ENCODE measurements at regions not wholly inside any gene's neighbourhood (a gene's known extent, or its start where the extent isn't known, plus 50 kb on each side); places are given as distances from the start of the nearest gene placed in this dataset.

DNA sequence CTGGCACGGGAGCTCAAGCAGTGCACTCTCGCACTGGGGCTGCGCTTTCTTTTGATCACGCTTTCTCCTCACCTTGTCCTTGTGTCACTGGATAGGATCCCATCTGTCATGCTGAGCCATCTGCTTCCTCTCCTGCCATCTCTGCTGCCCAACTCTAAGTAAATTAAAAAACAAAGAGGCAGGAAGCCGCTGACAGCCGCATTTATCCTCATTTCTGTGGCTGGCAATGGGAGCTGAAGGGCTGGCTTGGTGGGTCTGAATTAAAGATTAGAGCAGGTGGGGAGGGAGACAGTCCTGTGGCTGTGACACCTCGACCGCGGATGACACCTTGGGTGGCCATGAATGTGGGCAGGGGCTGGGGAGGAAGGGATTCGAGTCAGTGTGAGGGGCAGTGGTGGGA is 159.2 kb upstream of the ALDH1B1 start:
- no peak overlapping the region for H3K4ac ChIP-seq (ENCODE audit: low read depth, low read length)
- Mint-ChIP-seq H3K27me3 (ENCODE audit: low read depth) (peaks cover 100% of the 10 kb centered on the region), H3K36me3 (ENCODE audit: insufficient read depth in 1 of 3, low read depth in 3 of 3) (no peaks in the 10 kb centered on the region), H3K9me3 (no peaks in the 10 kb centered on the region; a peak in 1 of 5 replicates), H3K4me3 (no peak overlapping the region), H3K27ac (no peak overlapping the region), H3K4me1 (peaks cover 9 to 15% of the 10 kb centered on the region in 2 experiments)
- no peaks in the 10 kb centered on the region for H3K9me3 ChIP-seq (ENCODE audit: control insufficient read depth, low read depth, low read length)
- H2BK120ac ChIP-seq (ENCODE audit: low read depth, low read length, poor library complexity, severe bottlenecking) = no peak overlapping the region
- no peak overlapping the region for H3K23ac ChIP-seq (ENCODE audit: insufficient read length, low read depth, low read length)
- no peak overlapping the region for H3K14ac ChIP-seq (ENCODE audit: insufficient read depth, low read length)
- no peak overlapping the region for H2BK5ac ChIP-seq (ENCODE audit: insufficient read length, low read length)
- no peak overlapping the region for H2AFZ ChIP-seq (ENCODE audit: low read length)
- no CpG with 5 or more reads among the region's 10 CpGs for WGBS (ENCODE audit: extremely low coverage, insufficient read length, low lambda C conversion rate)
- DNase-seq = no peak
- H4K5ac ChIP-seq (ENCODE audit: insufficient read length, low read depth, low read length) = no peak overlapping the region
- no peak overlapping the region for H2BK20ac ChIP-seq (ENCODE audit: low read depth, low read length, poor library complexity, severe bottlenecking)
- TF ChIP-seq, protein P1, sequence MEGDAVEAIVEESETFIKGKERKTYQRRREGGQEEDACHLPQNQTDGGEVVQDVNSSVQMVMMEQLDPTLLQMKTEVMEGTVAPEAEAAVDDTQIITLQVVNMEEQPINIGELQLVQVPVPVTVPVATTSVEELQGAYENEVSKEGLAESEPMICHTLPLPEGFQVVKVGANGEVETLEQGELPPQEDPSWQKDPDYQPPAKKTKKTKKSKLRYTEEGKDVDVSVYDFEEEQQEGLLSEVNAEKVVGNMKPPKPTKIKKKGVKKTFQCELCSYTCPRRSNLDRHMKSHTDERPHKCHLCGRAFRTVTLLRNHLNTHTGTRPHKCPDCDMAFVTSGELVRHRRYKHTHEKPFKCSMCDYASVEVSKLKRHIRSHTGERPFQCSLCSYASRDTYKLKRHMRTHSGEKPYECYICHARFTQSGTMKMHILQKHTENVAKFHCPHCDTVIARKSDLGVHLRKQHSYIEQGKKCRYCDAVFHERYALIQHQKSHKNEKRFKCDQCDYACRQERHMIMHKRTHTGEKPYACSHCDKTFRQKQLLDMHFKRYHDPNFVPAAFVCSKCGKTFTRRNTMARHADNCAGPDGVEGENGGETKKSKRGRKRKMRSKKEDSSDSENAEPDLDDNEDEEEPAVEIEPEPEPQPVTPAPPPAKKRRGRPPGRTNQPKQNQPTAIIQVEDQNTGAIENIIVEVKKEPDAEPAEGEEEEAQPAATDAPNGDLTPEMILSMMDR (conservative IDR thresholded peaks at IDR 0.05) = no peak
- no peak overlapping the region for H4K91ac ChIP-seq (ENCODE audit: insufficient read length, low read depth, low read length)
- H3K27ac ChIP-seq (ENCODE audit: insufficient read length, low read depth, low read length) = no peak overlapping the region
- H3K56ac ChIP-seq (ENCODE audit: insufficient read length, low read depth, low read length) = no peak overlapping the region
- H3K27me3 ChIP-seq (ENCODE audit: insufficient read depth, low read length) = no peaks in the 10 kb centered on the region; the same call in 1 of the 2 replicates
- H2BK15ac ChIP-seq (ENCODE audit: low read depth, low read length) = no peak overlapping the region
- H3K9ac ChIP-seq (ENCODE audit: extremely low read depth, insufficient read length, low read length) = no peak overlapping the region
- H2AK5ac ChIP-seq (ENCODE audit: insufficient read length, low read length) = no peak overlapping the region
- no peak overlapping the region for H3T11ph ChIP-seq (ENCODE audit: low read length)
- H3K4me2 ChIP-seq (ENCODE audit: insufficient read depth, insufficient read length, low read length) = no peak overlapping the region
- no peaks in the 10 kb centered on the region for H3K23me2 ChIP-seq (ENCODE audit: insufficient read length, low read depth, low read length, poor library complexity, severe bottlenecking)
- no peaks in the 10 kb centered on the region for H3K79me1 ChIP-seq (ENCODE audit: insufficient read depth, low read depth, low read length, poor library complexity, severe bottlenecking)
- H3K4me1 ChIP-seq (ENCODE audit: insufficient read depth, low read length) = no peaks in the 10 kb centered on the region
- no peak overlapping the region for H4K8ac ChIP-seq (replicated peaks; ENCODE audit: insufficient read length, low read depth, low read length)
- H2BK12ac ChIP-seq (ENCODE audit: insufficient read length, low read depth, low read length) = no peak overlapping the region
- no peaks in the 10 kb centered on the region for H3K79me2 ChIP-seq (ENCODE audit: insufficient read depth, low read length)
- no peaks in the 10 kb centered on the region for H4K20me1 ChIP-seq (ENCODE audit: control insufficient read depth, insufficient read depth, insufficient read length)
- H3K18ac ChIP-seq (ENCODE audit: insufficient read length, low read depth, low read length) = no peak overlapping the region

All from H9 (cell line).